ENCODE measurements at regions not wholly inside any gene's neighbourhood (a gene's known extent, or its start where the extent isn't known, plus 50 kb on each side); places are given as distances from the start of the nearest gene placed in this dataset.
A peak's percentile ranks its signal among the peaks of the same experiment; 100 is the strongest.

GRCh38 chr11:29326757-29327156 is 690.1 kb downstream of the KCNA4 start:
- no TSS peak for BruUV-seq (replicated peaks)
- DNase-seq = no peak
- Mint-ChIP-seq H3K27ac (ENCODE audit: unreplicated experiment) (no peak overlapping the region), H3K9me3 (ENCODE audit: low read depth, unreplicated experiment) (peaks cover 5% of the 10 kb centered on the region), H3K4me3 (ENCODE audit: low read depth, unreplicated experiment) (no peak overlapping the region), H3K27me3 (ENCODE audit: unreplicated experiment) (no peaks in the 10 kb centered on the region), H3K36me3 (ENCODE audit: insufficient read depth, unreplicated experiment) (no peaks in the 10 kb centered on the region), H3K4me1 (ENCODE audit: low read depth, unreplicated experiment) (peaks cover 37% of the 10 kb centered on the region)
- CTCF ChIA-PET = no interaction called here
- intact Hi-C loops (cut with micrococcal nuclease; ENCODE audit: unreplicated experiment) = loop anchor here (5.0 kb wide), 1 partner anchor 309 kb away; no protein-coding TSS in a partner anchor
- TF ChIP-seq CTCF (IDR thresholded peaks at IDR 0.05; ENCODE audit: unreplicated experiment) = no peak

GRCh38 chr11:29324328-29324727 is 692.5 kb downstream of the KCNA4 start:
- no peak overlapping the region for H3K4me3 Mint-ChIP-seq (ENCODE audit: low read depth, unreplicated experiment)

GRCh38 chr11:29321293-29322132 is 695.3 kb downstream of the KCNA4 start:
- peaks cover 5% of the 10 kb centered on the region for H3K9me3 Mint-ChIP-seq (ENCODE audit: low read depth, unreplicated experiment)
- BruUV-seq (replicated peaks) = no TSS peak
- CTCF ChIA-PET = interaction anchor here (0.6 to 1.9 kb wide), 3 partner anchors 12 to 1623 kb away, joined by 4 to 7 read pairs (median 6); no protein-coding TSS in a partner anchor
- no peak for TF ChIP-seq CTCF (IDR thresholded peaks at IDR 0.05; ENCODE audit: unreplicated experiment)
- DNase-seq = peak; percentile 50
- H3K36me3 Mint-ChIP-seq (ENCODE audit: insufficient read depth, unreplicated experiment) = no peaks in the 10 kb centered on the region
- no peaks in the 10 kb centered on the region for H3K27me3 Mint-ChIP-seq (ENCODE audit: unreplicated experiment)
- H3K4me3 Mint-ChIP-seq (ENCODE audit: low read depth, unreplicated experiment) = no peak overlapping the region
- peaks cover 27% of the 10 kb centered on the region for H3K4me1 Mint-ChIP-seq (ENCODE audit: low read depth, unreplicated experiment)
- no peak overlapping the region for H3K27ac Mint-ChIP-seq (ENCODE audit: unreplicated experiment)
- intact Hi-C loops (cut with micrococcal nuclease; ENCODE audit: unreplicated experiment) = no loop called here

More at GRCh38 chr11:29324328-29324727, 692.5 kb downstream of the KCNA4 start:
- no peak for DNase-seq
- peaks cover 5% of the 10 kb centered on the region for H3K9me3 Mint-ChIP-seq (ENCODE audit: low read depth, unreplicated experiment)
- H3K36me3 Mint-ChIP-seq (ENCODE audit: insufficient read depth, unreplicated experiment) = no peaks in the 10 kb centered on the region
- no peak for TF ChIP-seq CTCF (IDR thresholded peaks at IDR 0.05; ENCODE audit: unreplicated experiment)
- H3K27me3 Mint-ChIP-seq (ENCODE audit: unreplicated experiment) = no peaks in the 10 kb centered on the region
- no peak overlapping the region for H3K27ac Mint-ChIP-seq (ENCODE audit: unreplicated experiment)
- intact Hi-C loops (cut with micrococcal nuclease; ENCODE audit: unreplicated experiment) = no loop called here
- CTCF ChIA-PET = no interaction called here
- BruUV-seq (replicated peaks) = no TSS peak
- peaks cover 25% of the 10 kb centered on the region for H3K4me1 Mint-ChIP-seq (ENCODE audit: low read depth, unreplicated experiment)

GRCh38 chr11:29320196-29320595 is 696.6 kb downstream of the KCNA4 start:
- no peak for DNase-seq
- peaks cover 27% of the 10 kb centered on the region for H3K4me1 Mint-ChIP-seq (ENCODE audit: low read depth, unreplicated experiment)
- no TSS peak for BruUV-seq (replicated peaks)
- H3K4me3 Mint-ChIP-seq (ENCODE audit: low read depth, unreplicated experiment) = no peak overlapping the region
- no peaks in the 10 kb centered on the region for H3K36me3 Mint-ChIP-seq (ENCODE audit: insufficient read depth, unreplicated experiment)
- CTCF ChIA-PET = no interaction called here
- TF ChIP-seq CTCF (IDR thresholded peaks at IDR 0.05; ENCODE audit: unreplicated experiment) = no peak
- no peaks in the 10 kb centered on the region for H3K27me3 Mint-ChIP-seq (ENCODE audit: unreplicated experiment)
- intact Hi-C loops (cut with micrococcal nuclease; ENCODE audit: unreplicated experiment) = no loop called here
- H3K9me3 Mint-ChIP-seq (ENCODE audit: low read depth, unreplicated experiment) = peaks cover 5% of the 10 kb centered on the region
- H3K27ac Mint-ChIP-seq (ENCODE audit: unreplicated experiment) = no peak overlapping the region

Measured in Calu3 (cell line).